SIG-M5 treated with dmso at 0.1 percent for 504 hours (cell line): ENCODE measurements at regions not wholly inside any gene's neighbourhood (a gene's known extent, or its start where the extent isn't known, plus 50 kb on each side); places are given as distances from the start of the nearest gene placed in this dataset.
A peak's percentile ranks its signal among the peaks of the same experiment; 100 is the strongest.

ENCODE experiments used
- DNase-seq: peaks from one replicate; lab custom pipeline; 2025; ENCODE audit not compliant: unreplicated experiment; lab: John Stamatoyannopoulos, UW

GRCh38 chr9:2311920-2312319, 296.8 kb downstream of the SMARCA2 start:
- no peak for DNase-seq

DNA sequence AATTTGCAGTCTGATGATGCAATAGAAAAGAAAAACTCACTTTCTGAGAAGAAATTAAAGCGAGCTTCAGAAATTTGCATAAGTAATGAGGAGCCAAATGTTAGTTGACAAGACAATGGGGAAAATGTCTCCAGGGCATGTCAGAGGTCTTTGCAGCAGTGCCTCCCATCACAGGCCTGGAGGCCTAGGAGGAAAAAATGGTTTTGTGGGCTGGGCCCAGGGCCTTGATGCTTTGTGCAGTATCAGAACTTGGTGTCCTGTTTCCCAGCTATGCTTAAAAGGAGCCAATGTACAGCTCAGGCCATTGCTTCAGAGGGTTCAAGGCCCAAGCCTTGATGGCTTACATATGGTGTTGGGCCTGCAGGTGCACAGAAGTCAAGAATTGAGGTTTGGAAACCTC, 298.4 kb downstream of the SMARCA2 start:
- DNase-seq, result no peak

- DNase-seq, result no peak
Measured at GRCh38 chr9:2317591-2317990, 302.4 kb downstream of the SMARCA2 start.

GRCh38 chr9:2319421-2319820, 302.2 kb upstream of the VLDLR start:
- DNase-seq, result no peak

GRCh38 chr9:2320114-2320513, 301.5 kb upstream of the VLDLR start:
- no peak for DNase-seq

- DNase-seq, result no peak
Measured at GRCh38 chr9:2320632-2321031, 301.0 kb upstream of the VLDLR start.

- DNase-seq, result peak; percentile 14
Measured at GRCh38 chr9:2321523-2322148, 300.0 kb upstream of the VLDLR start.

- no peak for DNase-seq
Measured at GRCh38 chr9:2324742-2325141, 296.8 kb upstream of the VLDLR start.

GRCh38 chr9:2332663-2333062, 288.9 kb upstream of the VLDLR start:
- DNase-seq, result no peak

DNA sequence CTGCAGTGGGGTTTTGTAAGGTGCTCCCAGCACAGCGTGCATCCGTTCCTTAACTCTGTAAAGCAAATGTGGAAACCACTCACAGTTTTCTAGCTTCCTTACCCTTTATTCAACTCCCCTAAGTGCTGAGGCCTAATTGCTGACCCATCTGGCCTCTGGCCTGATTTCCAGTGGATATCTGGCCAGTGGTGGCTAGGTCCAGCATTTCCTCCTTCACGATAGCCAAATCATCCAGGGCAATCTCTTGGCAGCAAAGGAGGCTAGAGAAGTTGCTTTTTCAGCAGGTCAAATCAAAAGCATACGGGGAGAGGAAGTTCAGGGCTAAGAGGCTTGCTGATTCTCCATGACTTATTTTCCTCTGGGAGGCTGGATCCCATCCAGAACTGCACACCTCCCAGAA, 286.3 kb upstream of the VLDLR start:
- no peak for DNase-seq

DNA sequence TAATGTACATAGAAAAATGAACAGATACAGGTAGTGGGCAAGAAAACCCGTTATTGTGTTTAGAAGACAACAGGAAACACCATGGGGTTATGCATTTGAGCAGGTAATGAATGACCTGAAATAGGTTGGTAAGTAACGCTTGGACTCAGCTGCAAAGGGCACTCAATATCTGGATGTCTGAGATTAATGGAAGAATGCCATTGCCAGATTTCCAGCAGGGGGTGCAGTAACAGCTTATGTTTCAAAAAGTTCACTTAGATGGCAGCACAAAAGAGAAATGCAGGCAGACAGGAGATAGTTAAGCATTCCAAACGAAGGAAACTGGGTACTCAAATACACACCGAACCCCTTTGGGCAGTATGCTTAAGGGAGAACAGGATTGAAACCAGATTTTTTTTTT, 285.5 kb upstream of the VLDLR start:
- DNase-seq, result no peak

DNA sequence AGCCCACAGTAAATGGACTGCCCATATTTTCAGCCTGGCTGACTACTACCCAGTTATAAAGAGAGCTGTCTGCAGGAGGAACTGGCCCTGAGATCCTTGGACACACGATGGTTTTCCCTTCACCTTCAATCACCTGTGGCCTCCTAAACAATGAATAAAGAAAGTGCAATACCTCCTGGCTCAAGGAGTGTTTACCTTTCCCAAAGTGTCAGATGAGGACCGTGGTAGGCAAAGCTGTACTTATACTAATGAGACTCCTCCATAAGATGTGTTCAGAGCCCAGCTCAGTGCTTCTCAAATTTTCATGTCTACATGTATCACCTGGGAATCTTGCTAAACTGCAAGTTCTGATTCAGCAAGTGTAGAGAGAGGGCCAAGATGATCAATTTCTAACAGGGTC, 284.5 kb upstream of the VLDLR start:
- no peak for DNase-seq

DNA sequence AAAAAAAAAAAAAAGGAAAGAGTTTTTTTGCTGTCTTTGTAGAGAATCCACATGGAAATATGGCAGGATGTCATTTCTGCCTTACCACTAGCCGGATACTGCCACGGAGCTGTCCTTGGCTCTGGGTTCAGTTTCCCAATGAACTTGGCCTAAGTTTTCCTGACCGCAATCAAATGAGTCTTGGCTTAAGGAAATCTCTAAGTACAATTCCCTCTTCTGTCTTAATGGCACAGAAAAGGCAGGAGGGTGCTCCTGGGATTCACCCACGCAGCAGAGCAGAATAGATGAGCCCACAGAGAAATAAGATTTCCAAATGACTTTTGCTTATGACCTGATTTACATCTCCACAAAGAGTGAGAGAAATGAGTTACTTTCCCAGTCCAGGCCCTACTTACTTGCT, 284.0 kb upstream of the VLDLR start:
- no peak for DNase-seq

DNA sequence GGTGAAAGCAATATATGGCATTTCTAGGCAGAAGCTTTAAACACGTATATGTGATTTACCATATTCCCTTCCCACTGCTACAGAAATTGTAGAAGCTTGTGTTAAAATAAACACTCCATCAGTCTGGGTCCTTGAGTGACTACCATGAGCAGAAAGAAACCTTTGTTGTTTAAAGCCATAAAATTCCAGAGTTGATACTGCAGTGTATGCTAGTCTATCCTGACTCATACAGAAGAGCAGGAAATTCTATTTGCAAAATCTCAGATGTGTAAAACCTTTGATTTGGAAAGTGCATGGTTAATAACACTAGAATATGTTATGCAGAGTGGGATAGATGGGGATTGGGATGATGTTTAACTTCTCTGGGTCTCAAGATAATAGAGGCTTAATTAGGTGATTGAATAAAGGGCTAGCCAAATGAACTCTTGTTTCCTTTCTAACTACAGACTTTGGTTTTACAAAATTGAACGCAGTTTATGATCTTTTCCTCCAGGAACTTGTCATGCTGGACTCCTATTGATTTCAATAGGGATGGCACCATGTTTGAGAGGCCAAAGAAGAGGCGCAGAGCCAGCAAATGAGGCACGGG, 282.7 kb upstream of the VLDLR start:
- no peak for DNase-seq

DNA sequence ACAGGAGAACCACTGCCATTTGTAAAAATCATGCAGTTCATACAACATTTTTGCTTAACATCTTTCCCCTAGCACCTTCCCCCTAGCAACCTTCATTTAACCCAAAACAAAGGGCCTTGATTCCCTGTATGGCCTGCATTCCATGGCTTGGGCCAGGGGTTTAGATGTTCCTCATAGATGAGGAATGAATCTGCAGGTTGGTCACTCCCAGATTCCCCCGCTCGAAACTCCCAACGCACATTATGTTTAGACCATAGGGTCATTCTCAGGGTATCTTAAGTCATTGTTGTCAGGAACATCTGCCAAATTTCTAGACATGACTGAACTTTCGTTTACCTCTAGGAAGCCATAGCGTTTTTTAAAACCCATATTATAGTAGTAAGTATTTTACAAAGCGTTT, 282.2 kb upstream of the VLDLR start:
- no peak for DNase-seq

DNA sequence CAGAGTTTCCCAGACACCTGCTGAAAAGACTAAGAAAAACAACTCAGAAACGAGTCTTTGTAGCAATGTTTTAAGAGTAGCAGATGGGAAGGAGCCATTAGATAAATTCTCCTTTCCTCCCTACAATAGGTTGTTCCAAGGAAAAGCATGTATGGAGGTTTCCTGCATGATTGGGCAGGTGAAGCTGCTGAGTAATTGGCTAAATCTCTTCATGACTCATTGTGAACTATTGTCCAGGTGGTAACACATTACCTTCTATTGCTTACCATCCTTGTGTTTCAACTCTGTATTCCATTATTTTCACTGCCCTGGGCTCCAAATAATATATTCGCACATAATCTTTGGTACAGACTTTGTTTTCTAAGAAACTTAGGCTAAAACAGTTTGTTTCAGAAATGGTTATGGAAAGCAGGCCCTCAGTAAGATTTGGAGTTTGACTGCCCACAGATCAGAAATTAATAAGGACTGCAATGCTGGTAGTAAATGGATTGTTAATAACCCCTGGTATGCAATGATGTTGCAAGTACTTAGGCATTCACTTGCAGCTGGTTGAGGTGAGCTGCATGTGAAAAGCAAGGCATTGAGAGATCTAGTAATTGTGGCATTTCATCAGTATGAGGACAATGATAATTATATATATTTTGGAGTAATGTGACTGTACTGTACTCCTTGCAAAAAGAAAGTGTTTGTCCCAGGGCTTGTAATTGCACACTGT, 281.4 kb upstream of the VLDLR start:
- no peak for DNase-seq

DNA sequence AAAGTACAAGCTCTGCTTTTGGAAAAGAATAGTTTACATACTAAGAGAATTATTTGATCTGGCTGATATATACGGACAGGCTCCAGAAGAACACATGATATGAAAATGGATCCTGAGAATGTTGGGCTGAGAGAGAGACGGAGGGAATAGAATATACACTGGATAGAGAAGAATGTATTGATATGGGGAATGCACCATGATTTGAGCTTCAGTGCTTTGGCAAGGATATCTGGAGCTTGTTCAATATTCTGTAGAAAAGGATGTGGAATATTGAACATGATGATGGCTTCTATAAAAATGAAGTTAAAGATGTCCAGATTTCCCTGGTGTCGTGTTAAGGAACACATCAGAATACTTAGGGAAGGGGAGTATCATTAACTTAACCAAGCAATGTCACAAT, 280.5 kb upstream of the VLDLR start:
- no peak for DNase-seq

- no peak for DNase-seq
Measured at GRCh38 chr9:2341956-2342355, 279.6 kb upstream of the VLDLR start.

- no peak for DNase-seq
Measured at GRCh38 chr9:2343756-2344155, 277.8 kb upstream of the VLDLR start.

- DNase-seq, result no peak
Measured at GRCh38 chr9:2344436-2344835, 277.2 kb upstream of the VLDLR start.

GRCh38 chr9:2345013-2345412, 276.6 kb upstream of the VLDLR start:
- DNase-seq, result no peak

DNA sequence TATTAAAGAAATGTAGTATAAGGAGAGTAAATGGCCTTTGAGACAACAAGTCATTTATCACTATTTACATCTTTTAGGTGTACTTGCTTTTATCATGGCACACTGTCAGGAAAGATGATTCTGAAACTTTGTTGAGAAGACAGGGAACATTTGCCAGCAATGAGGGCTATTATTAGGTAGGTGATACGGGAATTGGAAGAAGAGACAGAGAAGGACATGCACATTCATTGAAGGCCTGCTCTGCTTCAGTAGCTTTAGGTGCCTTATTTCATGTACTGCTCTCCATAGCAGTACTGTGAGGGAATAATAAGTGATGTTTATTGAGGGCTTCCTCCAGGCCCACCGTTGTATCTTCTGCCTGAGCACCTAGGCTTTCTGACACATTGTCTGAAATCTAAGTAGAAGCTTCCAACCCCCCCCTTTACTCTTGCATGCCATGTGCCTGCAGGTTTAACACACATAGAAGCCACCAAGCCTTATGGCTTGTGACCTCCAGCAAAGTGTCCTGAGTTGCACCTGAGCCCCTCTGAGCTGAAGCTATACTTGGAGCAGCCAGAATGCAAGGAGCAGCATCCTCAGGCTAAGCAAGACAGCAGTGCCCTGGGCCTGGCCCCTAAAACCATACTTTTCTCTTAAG, 275.2 kb upstream of the VLDLR start:
- DNase-seq, result no peak
